ENCODE measurements at regions not wholly inside any gene's neighbourhood (a gene's known extent, or its start where the extent isn't known, plus 50 kb on each side); places are given as distances from the start of the nearest gene placed in this dataset.

DNA sequence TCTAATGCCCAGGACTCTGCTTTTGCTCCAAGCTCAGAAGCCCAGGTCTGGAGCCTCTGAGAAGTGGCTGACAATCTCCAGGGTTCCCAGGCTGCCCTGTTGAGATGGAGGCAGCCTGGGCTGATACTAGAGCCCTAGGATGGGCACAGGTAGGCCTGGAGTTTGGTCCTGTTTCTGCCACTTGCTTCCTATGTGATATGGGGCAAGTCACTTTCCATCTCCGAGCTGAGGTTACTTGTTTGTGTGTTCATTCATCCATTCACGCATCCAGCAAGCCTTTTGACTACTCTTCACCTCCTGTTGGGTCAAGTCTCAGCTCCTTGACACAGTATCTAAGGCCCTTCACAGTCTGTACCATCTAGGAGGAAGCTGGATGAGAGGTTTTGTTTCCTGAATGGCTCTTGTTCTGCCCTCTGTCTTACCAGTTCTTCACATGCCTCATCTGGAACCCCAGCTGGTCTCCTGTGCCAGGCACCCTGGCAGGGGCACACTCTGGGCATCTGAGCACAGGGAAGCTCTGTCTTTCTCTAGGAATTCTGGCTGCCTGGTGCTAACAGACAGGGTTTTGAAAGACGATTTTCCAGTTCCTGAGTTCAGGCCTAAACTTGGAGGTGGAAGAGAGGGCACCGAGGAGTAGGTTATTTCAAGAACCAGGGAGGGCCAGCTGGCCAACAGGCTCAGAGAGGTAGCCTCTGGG, 53.2 kb upstream of the AMPD3 start:
- no peak for TF ChIP-seq EZH2 (IDR thresholded peaks at IDR 0.05; ENCODE audit: borderline replicate concordance, low read length)
- TF ChIP-seq, protein P1, sequence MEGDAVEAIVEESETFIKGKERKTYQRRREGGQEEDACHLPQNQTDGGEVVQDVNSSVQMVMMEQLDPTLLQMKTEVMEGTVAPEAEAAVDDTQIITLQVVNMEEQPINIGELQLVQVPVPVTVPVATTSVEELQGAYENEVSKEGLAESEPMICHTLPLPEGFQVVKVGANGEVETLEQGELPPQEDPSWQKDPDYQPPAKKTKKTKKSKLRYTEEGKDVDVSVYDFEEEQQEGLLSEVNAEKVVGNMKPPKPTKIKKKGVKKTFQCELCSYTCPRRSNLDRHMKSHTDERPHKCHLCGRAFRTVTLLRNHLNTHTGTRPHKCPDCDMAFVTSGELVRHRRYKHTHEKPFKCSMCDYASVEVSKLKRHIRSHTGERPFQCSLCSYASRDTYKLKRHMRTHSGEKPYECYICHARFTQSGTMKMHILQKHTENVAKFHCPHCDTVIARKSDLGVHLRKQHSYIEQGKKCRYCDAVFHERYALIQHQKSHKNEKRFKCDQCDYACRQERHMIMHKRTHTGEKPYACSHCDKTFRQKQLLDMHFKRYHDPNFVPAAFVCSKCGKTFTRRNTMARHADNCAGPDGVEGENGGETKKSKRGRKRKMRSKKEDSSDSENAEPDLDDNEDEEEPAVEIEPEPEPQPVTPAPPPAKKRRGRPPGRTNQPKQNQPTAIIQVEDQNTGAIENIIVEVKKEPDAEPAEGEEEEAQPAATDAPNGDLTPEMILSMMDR (conservative IDR thresholded peaks at IDR 0.05 in 1 of 2, IDR thresholded peaks at IDR 0.05 in 1 of 2; ENCODE audit: extremely low read depth in 1 of 2, insufficient read depth in 1 of 2, low read depth in 1 of 2, low read length in 2 of 2), result no peak
